OCI-LY7 (cell line): ENCODE measurements at regions not wholly inside any gene's neighbourhood (a gene's known extent, or its start where the extent isn't known, plus 50 kb on each side); places are given as distances from the start of the nearest gene placed in this dataset.

ENCODE experiments used
- BruUV-seq: library from RNA; stranded (reverse); fragments of 400-500 nt; replicated peaks from 2 replicates; lab custom pipeline; 2021; lab: Mats Ljungman, UMichigan
- CTCF ChIA-PET: fragments of 300-600 bp; sonication (Branson Sonifier 250); formaldehyde crosslinking; loops from one replicate; lab custom pipeline; 2022; ENCODE audit warnings: antibody characterized with exemption; ENCODE audit not compliant: unreplicated experiment; lab: Charles Lee
- POLR2A ChIA-PET: fragments of 300-600 bp; sonication (Branson Sonifier 250); formaldehyde crosslinking; loops from one replicate; lab custom pipeline; 2022; ENCODE audit warnings: antibody characterized with exemption; lab: Charles Lee
- DNase-seq: peaks from one replicate; pipeline ENCODE4 v3.0.0-alpha.2; 2015; ENCODE audit warnings: low spot score
- H2AFZ ChIP-seq: fragments of 200-600 bp; sonication (generic), shearing (Covaris generic); 2 replicates; pipeline ENCODE4 v1.6.1; 2014; ENCODE audit warnings: mild to moderate bottlenecking, antibody characterized with exemption, low read length, moderate library complexity
- H3K27ac ChIP-seq: fragments of 200-600 bp; sonication (generic); 2 replicates; pipeline ENCODE4 v1.5.1; 2014; ENCODE audit warnings: mixed run types, low read depth, mild to moderate bottlenecking, moderate library complexity, low read length, inconsistent platforms; ENCODE audit not compliant: poor library complexity, severe bottlenecking
- H3K36me3 ChIP-seq: fragments of 200-600 bp; sonication (generic); 2 replicates; pipeline ENCODE4 v1.6.1; 2014; ENCODE audit warnings: mild to moderate bottlenecking, antibody characterized with exemption, low read length, moderate library complexity, mixed read lengths; ENCODE audit not compliant: insufficient read depth
- H3K4me1 ChIP-seq: fragments of 200-600 bp; sonication (generic); 2 replicates; pipeline ENCODE4 v1.5.1; 2014; ENCODE audit warnings: mild to moderate bottlenecking, low read length; ENCODE audit not compliant: insufficient read depth, poor library complexity, severe bottlenecking
- H3K4me2 ChIP-seq: fragments of 200-600 bp; sonication (generic); 2 replicates; pipeline ENCODE4 v1.6.1; 2014; ENCODE audit warnings: mild to moderate bottlenecking, low read length
- H3K4me3 ChIP-seq: fragments of 200-600 bp; sonication (generic); 2 replicates; pipeline ENCODE4 v1.5.1; 2014; ENCODE audit warnings: mild to moderate bottlenecking, low read depth, low read length; ENCODE audit not compliant: poor library complexity, severe bottlenecking
- H3K79me2 ChIP-seq: fragments of 200-600 bp; sonication (generic); 2 replicates; pipeline ENCODE4 v1.6.1; 2016; ENCODE audit warnings: low read depth, mild to moderate bottlenecking, low read length, moderate library complexity, mixed read lengths; ENCODE audit not compliant: insufficient read depth
- H3K9me2 ChIP-seq: fragments of 200-600 bp; sonication (generic); 2 replicates; pipeline ENCODE4 v1.6.1; 2016; ENCODE audit warnings: mild to moderate bottlenecking, low read length, mixed read lengths; ENCODE audit not compliant: insufficient read depth
- H3K9me3 ChIP-seq: fragments of 200-600 bp; sonication (generic); 2 replicates; pipeline ENCODE4 v1.6.1; 2014; ENCODE audit warnings: mild to moderate bottlenecking, mixed run types, low read length, mixed read lengths
- H4K20me1 ChIP-seq: fragments of 200-600 bp; sonication (generic); 2 replicates; pipeline ENCODE4 v1.6.1; 2014; ENCODE audit warnings: mild to moderate bottlenecking, antibody characterized with exemption, low read length, moderate library complexity, mixed read lengths; ENCODE audit not compliant: insufficient read depth
- EZH2phosphoT487 ChIP-seq: fragments of 200-600 bp; sonication (generic); IDR thresholded peaks from 2 replicates; pipeline ENCODE4 v1.6.1; 2018; ENCODE audit warnings: low read depth, borderline replicate concordance, mild to moderate bottlenecking, mixed run types, antibody characterized with exemption, low read length, moderate library complexity, mixed read lengths
- intact Hi-C: fragments of 100-400 bp; cut with micrococcal nuclease; formaldehyde crosslinking; loops from one replicate; pipeline ENCODE4 v1.10.0; 2022; ENCODE audit not compliant: unreplicated experiment
- TF ChIP-seq, protein P1 (sequence below): fragments of 200-600 bp; sonication (generic); conservative IDR thresholded peaks from 2 replicates; pipeline ENCODE4 v1.5.1; 2014; ENCODE audit warnings: mild to moderate bottlenecking, antibody characterized with exemption, low read length, moderate library complexity, mixed read lengths

DNA sequence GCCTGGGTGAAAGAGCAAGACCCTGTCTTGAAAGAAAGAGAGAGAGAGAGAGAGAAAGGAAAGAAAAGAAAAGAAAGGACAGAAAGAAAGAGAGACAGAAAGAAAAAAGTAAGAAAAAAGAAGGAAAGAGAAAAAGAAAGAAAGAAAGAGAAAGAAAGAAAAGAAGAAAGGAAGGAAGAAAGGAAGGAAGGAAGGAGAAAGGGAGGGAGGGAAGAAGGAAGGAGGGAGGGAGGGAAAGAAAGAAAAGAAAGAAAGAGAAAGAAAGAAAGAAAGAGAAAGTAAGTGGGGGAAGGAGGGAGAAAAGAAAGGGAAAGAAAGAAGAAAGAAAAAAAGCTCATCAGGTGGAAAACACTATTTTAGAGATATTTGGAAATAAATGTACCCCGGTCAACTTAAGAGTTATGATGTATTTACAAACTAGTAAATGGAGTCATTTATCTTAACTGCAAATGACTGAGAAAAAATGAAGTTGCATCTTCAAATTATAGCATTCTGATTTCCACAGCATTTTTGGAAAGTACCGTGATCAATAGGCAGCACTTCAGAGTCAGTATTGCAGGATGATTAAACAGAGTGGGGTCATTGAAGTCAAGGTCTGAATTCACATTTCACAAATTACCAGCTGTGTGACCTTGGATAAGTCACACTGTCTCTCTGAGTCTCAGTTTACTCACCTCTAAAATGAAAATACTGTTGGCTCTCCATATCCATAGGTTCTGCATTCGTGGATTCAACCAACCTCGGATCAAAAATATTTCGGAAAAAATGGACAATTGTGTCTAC lies 64.1 kb upstream of the SMAD1 start:
- TF ChIP-seq, protein P1, sequence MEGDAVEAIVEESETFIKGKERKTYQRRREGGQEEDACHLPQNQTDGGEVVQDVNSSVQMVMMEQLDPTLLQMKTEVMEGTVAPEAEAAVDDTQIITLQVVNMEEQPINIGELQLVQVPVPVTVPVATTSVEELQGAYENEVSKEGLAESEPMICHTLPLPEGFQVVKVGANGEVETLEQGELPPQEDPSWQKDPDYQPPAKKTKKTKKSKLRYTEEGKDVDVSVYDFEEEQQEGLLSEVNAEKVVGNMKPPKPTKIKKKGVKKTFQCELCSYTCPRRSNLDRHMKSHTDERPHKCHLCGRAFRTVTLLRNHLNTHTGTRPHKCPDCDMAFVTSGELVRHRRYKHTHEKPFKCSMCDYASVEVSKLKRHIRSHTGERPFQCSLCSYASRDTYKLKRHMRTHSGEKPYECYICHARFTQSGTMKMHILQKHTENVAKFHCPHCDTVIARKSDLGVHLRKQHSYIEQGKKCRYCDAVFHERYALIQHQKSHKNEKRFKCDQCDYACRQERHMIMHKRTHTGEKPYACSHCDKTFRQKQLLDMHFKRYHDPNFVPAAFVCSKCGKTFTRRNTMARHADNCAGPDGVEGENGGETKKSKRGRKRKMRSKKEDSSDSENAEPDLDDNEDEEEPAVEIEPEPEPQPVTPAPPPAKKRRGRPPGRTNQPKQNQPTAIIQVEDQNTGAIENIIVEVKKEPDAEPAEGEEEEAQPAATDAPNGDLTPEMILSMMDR = no peak
- TF ChIP-seq EZH2phosphoT487 = no peak
- Histone ChIP-seq H3K27ac (no peak overlapping the region), H3K9me2 (no peaks in the 10 kb centered on the region), H2AFZ (no peak overlapping the region), H3K4me3 (no peak overlapping the region), H3K4me1 (no peaks in the 10 kb centered on the region), H3K4me2 (no peak overlapping the region), H3K36me3 (no peaks in the 10 kb centered on the region), H4K20me1 (no peaks in the 10 kb centered on the region), H3K9me3 (no peaks in the 10 kb centered on the region), H3K79me2 (no peaks in the 10 kb centered on the region)
- no TSS peak for BruUV-seq
- CTCF ChIA-PET = no interaction called here
- DNase-seq = no peak
- intact Hi-C loops = no loop called here
- POLR2A ChIA-PET = interaction anchor here (0.6 kb wide), 1 partner anchor 221 kb away, joined by 3 read pairs; no protein-coding TSS in a partner anchor

GRCh38 chr4:145414841-145415240 lies 66.8 kb upstream of the SMAD1 start:
- Histone ChIP-seq H3K4me1 (no peaks in the 10 kb centered on the region), H3K9me2 (no peaks in the 10 kb centered on the region), H3K4me2 (no peak overlapping the region), H3K9me3 (no peaks in the 10 kb centered on the region), H3K79me2 (no peaks in the 10 kb centered on the region), H2AFZ (no peak overlapping the region), H3K4me3 (no peak overlapping the region), H3K36me3 (no peaks in the 10 kb centered on the region), H3K27ac (no peak overlapping the region), H4K20me1 (no peaks in the 10 kb centered on the region)
- intact Hi-C loops = no loop called here
- DNase-seq = no peak
- ChIA-PET POLR2A (interaction anchor here (0.6 kb wide), 1 partner anchor 332 kb away, joined by 3 read pairs; no protein-coding TSS in a partner anchor), CTCF (no interaction called here)
- BruUV-seq = no TSS peak
- TF ChIP-seq EZH2phosphoT487 = no peak
- TF ChIP-seq, protein P1 = no peak

GRCh38 chr4:145414226-145414625 lies 67.4 kb upstream of the SMAD1 start:
- ChIA-PET POLR2A (interaction anchor here (1.2 kb wide), 1 partner anchor 16 kb away, joined by 3 read pairs; no protein-coding TSS in a partner anchor), CTCF (no interaction called here)
- H3K27ac ChIP-seq = no peak overlapping the region
- BruUV-seq = no TSS peak
- intact Hi-C loops = no loop called here
- H3K36me3 ChIP-seq = no peaks in the 10 kb centered on the region
- H3K9me2 ChIP-seq = no peaks in the 10 kb centered on the region
- H3K79me2 ChIP-seq = no peaks in the 10 kb centered on the region
- H3K4me2 ChIP-seq = no peak overlapping the region
- DNase-seq = no peak
- no peak overlapping the region for H3K4me3 ChIP-seq
- TF ChIP-seq EZH2phosphoT487 = no peak
- TF ChIP-seq, protein P1 = no peak
- no peak overlapping the region for H2AFZ ChIP-seq
- no peaks in the 10 kb centered on the region for H3K9me3 ChIP-seq
- no peaks in the 10 kb centered on the region for H4K20me1 ChIP-seq
- H3K4me1 ChIP-seq = no peaks in the 10 kb centered on the region
